ENCODE measurements at regions not wholly inside any gene's neighbourhood (a gene's known extent, or its start where the extent isn't known, plus 50 kb on each side); places are given as distances from the start of the nearest gene placed in this dataset.

DNA sequence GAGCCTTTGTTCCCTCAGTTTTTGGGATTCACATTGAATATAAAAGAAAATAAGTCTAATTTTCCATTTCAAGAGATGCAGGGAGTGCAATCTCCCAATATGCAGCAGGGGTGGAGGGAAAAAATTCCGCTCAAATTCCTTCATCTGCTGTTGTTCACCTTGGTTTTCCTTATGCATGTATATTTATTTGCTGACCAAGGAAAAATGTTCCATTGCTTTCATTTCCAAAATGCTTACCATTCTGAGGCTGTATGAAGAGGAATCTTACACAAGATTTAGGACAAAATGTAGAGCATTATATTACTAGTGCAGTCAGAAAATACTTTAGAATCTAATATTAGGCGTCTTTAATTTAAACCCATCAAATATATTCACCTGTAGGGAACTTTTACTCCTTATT, 863.9 kb downstream of the EPHA3 start:
- Histone ChIP-seq H3K27me3 (ENCODE audit: control insufficient read depth in 1 of 2, insufficient read depth in 2 of 2, low read length in 1 of 2) (no peaks in the 10 kb centered on the region), H3K4me1 (ENCODE audit: control insufficient read depth in 1 of 2, insufficient read depth in 2 of 2, low read length in 2 of 2) (no peaks in the 10 kb centered on the region), H3K27ac (ENCODE audit: low read depth in 1 of 2, low read length in 2 of 2) (no peak overlapping the region), H3K4me3 (ENCODE audit: low read length in 2 of 2) (no peak overlapping the region), H3K36me3 (ENCODE audit: control insufficient read depth in 1 of 2, insufficient read depth in 2 of 2, low read length in 1 of 2) (no peaks in the 10 kb centered on the region), H3K9me3 (ENCODE audit: control insufficient read depth, low read length) (no peaks in the 10 kb centered on the region)
- intact Hi-C loops (cut with DNase I): no loop called here
- ATAC-seq (ENCODE audit: low FRiP score) (no peak), DNase-seq (no peak)
- WGBS, 2 donors: 90 to 94% methylated on average over 2 of the region's 2 CpGs

- 75 to 84% methylated on average over 2 of the region's 2 CpGs for WGBS, 2 donors
- no peaks in the 10 kb centered on the region for H3K4me1 ChIP-seq (ENCODE audit: control insufficient read depth in 1 of 2, insufficient read depth in 2 of 2, low read length in 2 of 2)
- no peak overlapping the region for H3K4me3 ChIP-seq (ENCODE audit: low read length in 2 of 2)
- no peak for DNase-seq
- ATAC-seq (ENCODE audit: low FRiP score): no peak
- no peaks in the 10 kb centered on the region for H3K36me3 ChIP-seq (ENCODE audit: control insufficient read depth in 1 of 2, insufficient read depth in 2 of 2, low read length in 1 of 2)
- H3K27ac ChIP-seq (ENCODE audit: low read depth in 1 of 2, low read length in 2 of 2): no peak overlapping the region
- intact Hi-C loops (cut with DNase I): no loop called here
- no peaks in the 10 kb centered on the region for H3K27me3 ChIP-seq (ENCODE audit: control insufficient read depth in 1 of 2, insufficient read depth in 2 of 2, low read length in 1 of 2)
- no peaks in the 10 kb centered on the region for H3K9me3 ChIP-seq (ENCODE audit: control insufficient read depth, low read length)
These were observed 865.7 kb downstream of the EPHA3 start for GRCh38 chr3:89973156-89973555.

GRCh38 chr3:89974903-89975519, 867.6 kb downstream of the EPHA3 start:
- H3K9me3 ChIP-seq (ENCODE audit: control insufficient read depth, low read length): no peaks in the 10 kb centered on the region
- H3K4me1 ChIP-seq (ENCODE audit: control insufficient read depth in 1 of 2, insufficient read depth in 2 of 2, low read length in 2 of 2): no peaks in the 10 kb centered on the region
- H3K4me3 ChIP-seq (ENCODE audit: low read length in 2 of 2): no peak overlapping the region
- intact Hi-C loops (cut with DNase I): no loop called here
- H3K27me3 ChIP-seq (ENCODE audit: control insufficient read depth in 1 of 2, insufficient read depth in 2 of 2, low read length in 1 of 2): no peaks in the 10 kb centered on the region
- 87 to 89% methylated on average over 5 of the region's 5 CpGs for WGBS, 2 donors
- no peaks in the 10 kb centered on the region for H3K36me3 ChIP-seq (ENCODE audit: control insufficient read depth in 1 of 2, insufficient read depth in 2 of 2, low read length in 1 of 2)
- no peak overlapping the region for H3K27ac ChIP-seq (ENCODE audit: low read depth in 1 of 2, low read length in 2 of 2)
- DNase-seq (no peak), ATAC-seq (ENCODE audit: low FRiP score) (no peak)

- Histone ChIP-seq H3K27ac (ENCODE audit: low read depth in 1 of 2, low read length in 2 of 2) (no peak overlapping the region), H3K4me3 (ENCODE audit: low read length in 2 of 2) (no peak overlapping the region), H3K9me3 (ENCODE audit: control insufficient read depth, low read length) (no peaks in the 10 kb centered on the region), H3K36me3 (ENCODE audit: control insufficient read depth in 1 of 2, insufficient read depth in 2 of 2, low read length in 1 of 2) (no peaks in the 10 kb centered on the region), H3K4me1 (ENCODE audit: control insufficient read depth in 1 of 2, insufficient read depth in 2 of 2, low read length in 2 of 2) (no peaks in the 10 kb centered on the region), H3K27me3 (ENCODE audit: control insufficient read depth in 1 of 2, insufficient read depth in 2 of 2, low read length in 1 of 2) (no peaks in the 10 kb centered on the region)
- DNase-seq (no peak), ATAC-seq (ENCODE audit: low FRiP score) (no peak)
- WGBS, 2 donors: 70 to 72% methylated on average over 2 of the region's 2 CpGs
- intact Hi-C loops (cut with DNase I): no loop called here
These were observed 876.0 kb downstream of the EPHA3 start for GRCh38 chr3:89983449-89983848.

DNA sequence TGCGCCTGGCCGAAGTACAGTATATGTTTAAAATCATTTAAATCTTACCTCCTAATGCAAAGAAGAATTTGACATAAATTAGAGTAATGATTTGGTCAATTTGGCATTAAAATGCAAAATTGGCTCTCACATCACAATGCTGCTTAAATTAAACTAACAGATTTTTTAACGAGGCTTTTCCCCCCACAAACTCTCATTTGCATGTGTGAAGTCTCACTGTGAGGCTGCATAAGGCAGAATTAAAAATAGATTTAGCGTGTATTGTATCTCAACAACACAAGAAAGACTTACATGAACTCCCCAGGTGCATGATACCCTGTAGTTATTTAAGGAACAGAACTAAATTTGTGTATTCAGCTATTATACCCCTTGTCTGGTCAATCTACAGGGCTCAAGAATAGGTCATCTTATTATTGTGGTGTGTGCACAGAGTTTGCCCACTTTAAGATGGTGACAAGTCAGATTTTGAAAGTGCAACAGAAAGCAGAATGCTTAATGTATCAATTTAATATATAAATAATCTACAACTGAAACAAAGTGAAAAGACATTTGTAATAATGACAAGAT, 897.9 kb downstream of the EPHA3 start:
- no peak overlapping the region for H3K4me3 ChIP-seq (ENCODE audit: low read length in 2 of 2)

GRCh38 chr3:90007778-90008499, 900.5 kb downstream of the EPHA3 start:
- Histone ChIP-seq H3K36me3 (ENCODE audit: control insufficient read depth in 1 of 2, insufficient read depth in 2 of 2, low read length in 1 of 2) (no peaks in the 10 kb centered on the region), H3K4me1 (ENCODE audit: control insufficient read depth in 1 of 2, insufficient read depth in 2 of 2, low read length in 2 of 2) (peaks cover 0 to 8% of the 10 kb centered on the region in 2 donors), H3K4me3 (ENCODE audit: low read length in 2 of 2) (no peak overlapping the region), H3K27me3 (ENCODE audit: control insufficient read depth in 1 of 2, insufficient read depth in 2 of 2, low read length in 1 of 2) (no peaks in the 10 kb centered on the region), H3K27ac (ENCODE audit: low read depth in 1 of 2, low read length in 2 of 2) (no peak overlapping the region), H3K9me3 (ENCODE audit: control insufficient read depth, low read length) (no peaks in the 10 kb centered on the region)
- ATAC-seq (ENCODE audit: low FRiP score) (no peak), DNase-seq (no peak)
- 4 to 6% methylated on average over 3 of the region's 3 CpGs for WGBS, 2 donors
- intact Hi-C loops (cut with DNase I): no loop called here

More for the DNA sequence above, 897.9 kb downstream of the EPHA3 start:
- no peaks in the 10 kb centered on the region for H3K36me3 ChIP-seq (ENCODE audit: control insufficient read depth in 1 of 2, insufficient read depth in 2 of 2, low read length in 1 of 2)
- H3K27me3 ChIP-seq (ENCODE audit: control insufficient read depth in 1 of 2, insufficient read depth in 2 of 2, low read length in 1 of 2): no peaks in the 10 kb centered on the region
- peaks cover 0 to 7% of the 10 kb centered on the region in 2 donors for H3K4me1 ChIP-seq (ENCODE audit: control insufficient read depth in 1 of 2, insufficient read depth in 2 of 2, low read length in 2 of 2)
- H3K9me3 ChIP-seq (ENCODE audit: control insufficient read depth, low read length): no peaks in the 10 kb centered on the region
- H3K27ac ChIP-seq (ENCODE audit: low read depth in 1 of 2, low read length in 2 of 2): no peak overlapping the region
- WGBS, 2 donors: 91 to 94% methylated on average over 4 of the region's 4 CpGs
- ATAC-seq (ENCODE audit: low FRiP score): no peak
- intact Hi-C loops (cut with DNase I): no loop called here
- DNase-seq: no peak

DNA sequence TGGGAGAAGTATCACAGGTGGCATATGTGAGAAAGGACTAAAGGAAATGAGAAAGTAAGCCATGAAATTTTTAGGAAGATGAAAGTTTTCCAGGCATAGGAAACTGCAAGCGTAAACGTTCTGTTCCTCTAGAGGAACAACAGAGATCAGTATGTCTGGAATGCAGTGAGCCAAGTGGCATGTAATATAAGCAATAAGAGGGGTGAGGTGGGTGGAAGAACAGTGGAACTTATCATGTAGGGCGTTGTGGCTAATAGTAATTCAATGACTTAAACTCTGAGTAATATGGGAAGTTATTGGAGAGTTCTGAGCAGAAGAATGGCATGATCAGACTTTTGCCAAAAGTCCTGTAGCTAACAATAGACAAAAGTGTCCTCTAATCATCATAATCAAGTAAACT, 902.9 kb downstream of the EPHA3 start:
- intact Hi-C loops (cut with DNase I): no loop called here
- H3K27me3 ChIP-seq (ENCODE audit: control insufficient read depth in 1 of 2, insufficient read depth in 2 of 2, low read length in 1 of 2): no peaks in the 10 kb centered on the region
- 9 to 10% methylated on average over 3 of the region's 3 CpGs for WGBS, 2 donors
- H3K36me3 ChIP-seq (ENCODE audit: control insufficient read depth in 1 of 2, insufficient read depth in 2 of 2, low read length in 1 of 2): no peaks in the 10 kb centered on the region
- H3K9me3 ChIP-seq (ENCODE audit: control insufficient read depth, low read length): no peaks in the 10 kb centered on the region
- DNase-seq (no peak), ATAC-seq (ENCODE audit: low FRiP score) (no peak)
- no peak overlapping the region for H3K27ac ChIP-seq (ENCODE audit: low read depth in 1 of 2, low read length in 2 of 2)
- H3K4me1 ChIP-seq (ENCODE audit: control insufficient read depth in 1 of 2, insufficient read depth in 2 of 2, low read length in 2 of 2): peaks cover 0 to 8% of the 10 kb centered on the region in 2 donors
- no peak overlapping the region for H3K4me3 ChIP-seq (ENCODE audit: low read length in 2 of 2)

GRCh38 chr3:90011131-90011530, 903.7 kb downstream of the EPHA3 start:
- H3K27me3 ChIP-seq (ENCODE audit: control insufficient read depth in 1 of 2, insufficient read depth in 2 of 2, low read length in 1 of 2): no peaks in the 10 kb centered on the region
- no peak overlapping the region for H3K27ac ChIP-seq (ENCODE audit: low read depth in 1 of 2, low read length in 2 of 2)
- H3K36me3 ChIP-seq (ENCODE audit: control insufficient read depth in 1 of 2, insufficient read depth in 2 of 2, low read length in 1 of 2): no peaks in the 10 kb centered on the region
- DNase-seq (no peak), ATAC-seq (ENCODE audit: low FRiP score) (peak; percentile 58)
- H3K9me3 ChIP-seq (ENCODE audit: control insufficient read depth, low read length): no peaks in the 10 kb centered on the region
- WGBS, 2 donors: 11% methylated on average over 5 of the region's 5 CpGs
- intact Hi-C loops (cut with DNase I): no loop called here
- no peak overlapping the region for H3K4me3 ChIP-seq (ENCODE audit: low read length in 2 of 2)
- peaks cover 0 to 8% of the 10 kb centered on the region in 2 donors for H3K4me1 ChIP-seq (ENCODE audit: control insufficient read depth in 1 of 2, insufficient read depth in 2 of 2, low read length in 2 of 2)

DNA sequence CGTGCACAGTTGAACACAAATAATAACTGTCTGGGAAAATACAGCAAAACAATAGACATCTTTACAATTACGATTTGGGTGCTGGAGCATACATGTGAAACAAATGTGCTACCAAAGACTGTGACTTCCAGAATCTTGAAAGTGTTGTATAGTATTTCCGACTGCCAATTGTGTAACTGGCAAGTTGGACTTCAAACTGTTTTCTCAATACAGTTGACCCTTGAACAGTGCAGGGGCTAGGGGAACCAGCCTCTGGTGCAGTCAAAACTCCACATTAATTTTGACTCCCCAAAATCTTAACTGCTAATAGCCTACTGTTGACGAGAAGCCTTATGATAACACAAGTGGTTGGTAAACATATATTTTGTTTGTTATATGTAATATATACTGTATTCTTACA, 904.2 kb downstream of the EPHA3 start:
- ATAC-seq (ENCODE audit: low FRiP score): peak; percentile 12
- WGBS, 2 donors: 72 to 77% methylated on average over 4 of the region's 4 CpGs
- H3K27me3 ChIP-seq (ENCODE audit: control insufficient read depth in 1 of 2, insufficient read depth in 2 of 2, low read length in 1 of 2): no peaks in the 10 kb centered on the region
- no peak for DNase-seq
- no peaks in the 10 kb centered on the region for H3K9me3 ChIP-seq (ENCODE audit: control insufficient read depth, low read length)
- H3K4me3 ChIP-seq (ENCODE audit: low read length in 2 of 2): no peak overlapping the region
- peaks cover 0 to 8% of the 10 kb centered on the region in 2 donors for H3K4me1 ChIP-seq (ENCODE audit: control insufficient read depth in 1 of 2, insufficient read depth in 2 of 2, low read length in 2 of 2)
- H3K36me3 ChIP-seq (ENCODE audit: control insufficient read depth in 1 of 2, insufficient read depth in 2 of 2, low read length in 1 of 2): no peaks in the 10 kb centered on the region
- intact Hi-C loops (cut with DNase I): no loop called here
- no peak overlapping the region for H3K27ac ChIP-seq (ENCODE audit: low read depth in 1 of 2, low read length in 2 of 2)

Data from aorta (tissue), 5 donors.